WTC11 (cell line): ENCODE measurements at regions not wholly inside any gene's neighbourhood (a gene's known extent, or its start where the extent isn't known, plus 50 kb on each side); places are given as distances from the start of the nearest gene placed in this dataset.

ENCODE experiments used
- ATAC-seq: fragments of 200-7000 bp; cut with Tn5 transposase; 2 replicates; pipeline ENCODE4 v1.10.0; 2021; ENCODE audit warnings: mild to moderate bottlenecking, moderate library complexity
- CTCF ChIA-PET: fragments of 300-600 bp; sonication (Branson Sonifier 250); formaldehyde crosslinking; loops from one replicate; lab custom pipeline; 2021; ENCODE audit warnings: antibody characterized with exemption; lab: Charles Lee
- POLR2A ChIA-PET: fragments of 350-600 bp; sonication (Branson Sonifier 250); formaldehyde crosslinking; loops from one replicate; lab custom pipeline; 2021; ENCODE audit warnings: antibody characterized with exemption; lab: Charles Lee
- DNase-seq: peaks from one replicate; pipeline ENCODE4 v3.0.0; 2021; ENCODE audit warnings: low spot score
- H3K27ac Mint-ChIP-seq: 2 replicates; pipeline ENCODE4 v1.8.0; 2021; ENCODE audit warnings: mixed read lengths
- H3K27me3 Mint-ChIP-seq: 2 replicates; pipeline ENCODE4 v1.8.0; 2021; ENCODE audit warnings: low read depth, mild to moderate bottlenecking, moderate library complexity, mixed read lengths
- H3K36me3 Mint-ChIP-seq: 2 replicates; pipeline ENCODE4 v1.8.0; 2021; ENCODE audit warnings: mixed read lengths
- H3K4me1 Mint-ChIP-seq: 2 replicates; pipeline ENCODE4 v1.8.0; 2022; ENCODE audit warnings: mixed read lengths
- H3K4me3 Mint-ChIP-seq: 2 replicates; pipeline ENCODE4 v1.8.0; 2021; ENCODE audit warnings: mild to moderate bottlenecking, moderate library complexity, mixed read lengths
- H3K9me3 Mint-ChIP-seq: 2 replicates; pipeline ENCODE4 v1.8.0; 2021; ENCODE audit warnings: mixed read lengths
- EMX1 ChIP-seq: fragments of 250-450 bp; sonication (Bioruptor Pico); IDR thresholded peaks from 2 replicates; pipeline ENCODE4 v1.8.0; 2021; ENCODE audit warnings: mild to moderate bottlenecking
- FOXJ3 ChIP-seq: sonication (generic); formaldehyde crosslinking; IDR thresholded peaks from 2 replicates; pipeline ENCODE4 v1.9.0; 2021; ENCODE audit warnings: missing genetic modification reagents, mild to moderate bottlenecking, borderline replicate concordance
- FOXP1 ChIP-seq: sonication (generic); formaldehyde crosslinking; IDR thresholded peaks from 2 replicates; pipeline ENCODE4 v1.8.0; 2022; ENCODE audit warnings: missing genetic modification reagents, mild to moderate bottlenecking, moderate library complexity, borderline replicate concordance
- JUN ChIP-seq: sonication (generic); formaldehyde crosslinking; IDR thresholded peaks from 2 replicates; pipeline ENCODE4 v1.8.0; 2023; ENCODE audit warnings: mild to moderate bottlenecking, missing genetic modification reagents
- KAT7 ChIP-seq: sonication (generic); formaldehyde crosslinking; IDR thresholded peaks from 2 replicates; pipeline ENCODE4 v1.8.1; 2023; ENCODE audit warnings: missing genetic modification reagents, mild to moderate bottlenecking, borderline replicate concordance
- MXD4 ChIP-seq: fragments of 250-450 bp; sonication (Bioruptor Pico); IDR thresholded peaks from 2 replicates; pipeline ENCODE4 v1.8.0; 2021; ENCODE audit warnings: mild to moderate bottlenecking, moderate library complexity, borderline replicate concordance
- NR3C1 ChIP-seq: sonication (generic); formaldehyde crosslinking; conservative IDR thresholded peaks from 2 replicates; pipeline ENCODE4 v1.8.1; 2023; ENCODE audit warnings: low read depth, mild to moderate bottlenecking, missing genetic modification reagents
- OVOL2 ChIP-seq: fragments of 250-450 bp; sonication (Bioruptor Pico); IDR thresholded peaks from 2 replicates; pipeline ENCODE4 v1.9.0; 2021; ENCODE audit warnings: mild to moderate bottlenecking, borderline replicate concordance
- RELA ChIP-seq: sonication (generic); formaldehyde crosslinking; IDR thresholded peaks from 2 replicates; pipeline ENCODE4 v1.8.1; 2022; ENCODE audit warnings: missing genetic modification reagents, mild to moderate bottlenecking, borderline replicate concordance
- ZBTB21 ChIP-seq: sonication (generic); formaldehyde crosslinking; IDR thresholded peaks from 2 replicates; pipeline ENCODE4 v1.8.1; 2023; ENCODE audit warnings: mild to moderate bottlenecking, missing genetic modification reagents, borderline replicate concordance
- ZNF396 ChIP-seq: fragments of 250-450 bp; sonication (Bioruptor Pico); IDR thresholded peaks from 2 replicates; pipeline ENCODE4 v1.8.0; 2021; ENCODE audit warnings: mild to moderate bottlenecking, moderate library complexity, borderline replicate concordance
- TF ChIP-seq, protein P1 (sequence below): sonication (generic); formaldehyde crosslinking; IDR thresholded peaks from 2 replicates; pipeline ENCODE4 v1.8.0; 2022; ENCODE audit warnings: mild to moderate bottlenecking, missing genetic modification reagents
- TF ChIP-seq, protein P2 (sequence below): fragments of 250-450 bp; sonication (Bioruptor Pico); IDR thresholded peaks from 2 replicates; pipeline ENCODE4 v2.1.2; 2022; ENCODE audit warnings: mild to moderate bottlenecking, moderate library complexity
- TF ChIP-seq, protein P3 (sequence below): sonication (generic); formaldehyde crosslinking; IDR thresholded peaks from 2 replicates; pipeline ENCODE4 v1.8.0; 2022; ENCODE audit warnings: mild to moderate bottlenecking, missing genetic modification reagents
- TF ChIP-seq, protein P4 (sequence below): sonication (generic); formaldehyde crosslinking; IDR thresholded peaks from 2 replicates; pipeline ENCODE4 v1.8.1; 2023; ENCODE audit warnings: mild to moderate bottlenecking, moderate library complexity, missing genetic modification reagents
- TF ChIP-seq, protein P5 (sequence below): sonication (generic); formaldehyde crosslinking; IDR thresholded peaks from 2 replicates; pipeline ENCODE4 v1.8.1; 2022; ENCODE audit warnings: low read depth, missing genetic modification reagents, borderline replicate concordance
- TF ChIP-seq, protein P6 (sequence below): sonication (generic); formaldehyde crosslinking; conservative IDR thresholded peaks from 2 replicates; pipeline ENCODE4 v1.8.1; 2022; ENCODE audit warnings: mild to moderate bottlenecking, missing genetic modification reagents
- TF ChIP-seq, protein P7 (sequence below): sonication (generic); formaldehyde crosslinking; IDR thresholded peaks from 2 replicates; pipeline ENCODE4 v1.8.0; 2023; ENCODE audit warnings: missing genetic modification reagents
- TF ChIP-seq, protein P8 (sequence below): sonication (generic); formaldehyde crosslinking; conservative IDR thresholded peaks from 2 replicates; pipeline ENCODE4 v1.8.1; 2023; ENCODE audit warnings: mild to moderate bottlenecking, low read depth, missing genetic modification reagents, moderate library complexity
- TF ChIP-seq, protein P9 (sequence below): fragments of 250-450 bp; sonication (Bioruptor Pico); IDR thresholded peaks from 2 replicates; pipeline ENCODE4 v1.9.0; 2021; ENCODE audit warnings: mild to moderate bottlenecking

DNA sequence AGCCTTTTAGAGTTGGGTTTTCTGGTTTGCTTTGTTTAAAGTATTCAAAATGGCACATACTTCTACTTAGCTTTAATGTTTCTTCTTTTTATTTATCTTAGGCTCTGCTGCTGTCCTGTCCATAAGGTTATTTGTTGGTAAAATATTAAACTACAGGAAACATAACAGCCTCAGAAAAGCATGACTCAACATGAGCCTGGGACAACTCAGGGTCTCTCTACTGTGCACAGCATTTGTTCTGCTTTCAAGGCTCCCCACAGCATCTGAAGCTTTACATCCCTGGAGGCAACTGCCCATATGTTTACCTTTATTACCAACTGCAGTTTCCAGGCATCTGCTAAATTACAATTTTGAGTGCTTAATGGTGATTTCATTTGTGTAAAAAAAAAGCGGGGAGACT, 954.2 kb upstream of the FBXO33 start:
- H3K27me3 Mint-ChIP-seq, result no peaks in the 10 kb centered on the region
- TF ChIP-seq, protein P1, sequence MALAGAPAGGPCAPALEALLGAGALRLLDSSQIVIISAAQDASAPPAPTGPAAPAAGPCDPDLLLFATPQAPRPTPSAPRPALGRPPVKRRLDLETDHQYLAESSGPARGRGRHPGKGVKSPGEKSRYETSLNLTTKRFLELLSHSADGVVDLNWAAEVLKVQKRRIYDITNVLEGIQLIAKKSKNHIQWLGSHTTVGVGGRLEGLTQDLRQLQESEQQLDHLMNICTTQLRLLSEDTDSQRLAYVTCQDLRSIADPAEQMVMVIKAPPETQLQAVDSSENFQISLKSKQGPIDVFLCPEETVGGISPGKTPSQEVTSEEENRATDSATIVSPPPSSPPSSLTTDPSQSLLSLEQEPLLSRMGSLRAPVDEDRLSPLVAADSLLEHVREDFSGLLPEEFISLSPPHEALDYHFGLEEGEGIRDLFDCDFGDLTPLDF (CRISPR knock-in tag), result no peak
- TF ChIP-seq OVOL2 (CRISPR knock-in tag), result no peak
- TF ChIP-seq, protein P2, sequence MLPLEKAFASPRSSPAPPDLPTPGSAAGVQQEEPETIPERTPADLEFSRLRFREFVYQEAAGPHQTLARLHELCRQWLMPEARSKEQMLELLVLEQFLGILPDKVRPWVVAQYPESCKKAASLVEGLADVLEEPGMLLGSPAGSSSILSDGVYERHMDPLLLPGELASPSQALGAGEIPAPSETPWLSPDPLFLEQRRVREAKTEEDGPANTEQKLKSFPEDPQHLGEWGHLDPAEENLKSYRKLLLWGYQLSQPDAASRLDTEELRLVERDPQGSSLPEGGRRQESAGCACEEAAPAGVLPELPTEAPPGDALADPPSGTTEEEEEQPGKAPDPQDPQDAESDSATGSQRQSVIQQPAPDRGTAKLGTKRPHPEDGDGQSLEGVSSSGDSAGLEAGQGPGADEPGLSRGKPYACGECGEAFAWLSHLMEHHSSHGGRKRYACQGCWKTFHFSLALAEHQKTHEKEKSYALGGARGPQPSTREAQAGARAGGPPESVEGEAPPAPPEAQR (CRISPR knock-in tag), result no peak
- TF ChIP-seq, protein P3, sequence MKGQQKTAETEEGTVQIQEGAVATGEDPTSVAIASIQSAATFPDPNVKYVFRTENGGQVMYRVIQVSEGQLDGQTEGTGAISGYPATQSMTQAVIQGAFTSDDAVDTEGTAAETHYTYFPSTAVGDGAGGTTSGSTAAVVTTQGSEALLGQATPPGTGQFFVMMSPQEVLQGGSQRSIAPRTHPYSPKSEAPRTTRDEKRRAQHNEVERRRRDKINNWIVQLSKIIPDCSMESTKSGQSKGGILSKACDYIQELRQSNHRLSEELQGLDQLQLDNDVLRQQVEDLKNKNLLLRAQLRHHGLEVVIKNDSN (CRISPR knock-in tag), result no peak
- TF ChIP-seq FOXP1, result no peak
- no peak for TF ChIP-seq RELA (CRISPR knock-in tag)
- TF ChIP-seq, protein P4, sequence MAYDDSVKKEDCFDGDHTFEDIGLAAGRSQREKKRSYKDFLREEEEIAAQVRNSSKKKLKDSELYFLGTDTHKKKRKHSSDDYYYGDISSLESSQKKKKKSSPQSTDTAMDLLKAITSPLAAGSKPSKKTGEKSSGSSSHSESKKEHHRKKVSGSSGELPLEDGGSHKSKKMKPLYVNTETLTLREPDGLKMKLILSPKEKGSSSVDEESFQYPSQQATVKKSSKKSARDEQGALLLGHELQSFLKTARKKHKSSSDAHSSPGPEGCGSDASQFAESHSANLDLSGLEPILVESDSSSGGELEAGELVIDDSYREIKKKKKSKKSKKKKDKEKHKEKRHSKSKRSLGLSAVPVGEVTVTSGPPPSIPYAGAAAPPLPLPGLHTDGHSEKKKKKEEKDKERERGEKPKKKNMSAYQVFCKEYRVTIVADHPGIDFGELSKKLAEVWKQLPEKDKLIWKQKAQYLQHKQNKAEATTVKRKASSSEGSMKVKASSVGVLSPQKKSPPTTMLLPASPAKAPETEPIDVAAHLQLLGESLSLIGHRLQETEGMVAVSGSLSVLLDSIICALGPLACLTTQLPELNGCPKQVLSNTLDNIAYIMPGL (CRISPR knock-in tag), result no peak
- TF ChIP-seq, protein P5, sequence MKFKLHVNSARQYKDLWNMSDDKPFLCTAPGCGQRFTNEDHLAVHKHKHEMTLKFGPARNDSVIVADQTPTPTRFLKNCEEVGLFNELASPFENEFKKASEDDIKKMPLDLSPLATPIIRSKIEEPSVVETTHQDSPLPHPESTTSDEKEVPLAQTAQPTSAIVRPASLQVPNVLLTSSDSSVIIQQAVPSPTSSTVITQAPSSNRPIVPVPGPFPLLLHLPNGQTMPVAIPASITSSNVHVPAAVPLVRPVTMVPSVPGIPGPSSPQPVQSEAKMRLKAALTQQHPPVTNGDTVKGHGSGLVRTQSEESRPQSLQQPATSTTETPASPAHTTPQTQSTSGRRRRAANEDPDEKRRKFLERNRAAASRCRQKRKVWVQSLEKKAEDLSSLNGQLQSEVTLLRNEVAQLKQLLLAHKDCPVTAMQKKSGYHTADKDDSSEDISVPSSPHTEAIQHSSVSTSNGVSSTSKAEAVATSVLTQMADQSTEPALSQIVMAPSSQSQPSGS (CRISPR knock-in tag), result no peak
- no peak for TF ChIP-seq ZNF396
- TF ChIP-seq, protein P6, sequence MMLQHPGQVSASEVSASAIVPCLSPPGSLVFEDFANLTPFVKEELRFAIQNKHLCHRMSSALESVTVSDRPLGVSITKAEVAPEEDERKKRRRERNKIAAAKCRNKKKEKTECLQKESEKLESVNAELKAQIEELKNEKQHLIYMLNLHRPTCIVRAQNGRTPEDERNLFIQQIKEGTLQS, result no peak
- no peak for TF ChIP-seq ZBTB21 (CRISPR knock-in tag)
- TF ChIP-seq, protein P7, sequence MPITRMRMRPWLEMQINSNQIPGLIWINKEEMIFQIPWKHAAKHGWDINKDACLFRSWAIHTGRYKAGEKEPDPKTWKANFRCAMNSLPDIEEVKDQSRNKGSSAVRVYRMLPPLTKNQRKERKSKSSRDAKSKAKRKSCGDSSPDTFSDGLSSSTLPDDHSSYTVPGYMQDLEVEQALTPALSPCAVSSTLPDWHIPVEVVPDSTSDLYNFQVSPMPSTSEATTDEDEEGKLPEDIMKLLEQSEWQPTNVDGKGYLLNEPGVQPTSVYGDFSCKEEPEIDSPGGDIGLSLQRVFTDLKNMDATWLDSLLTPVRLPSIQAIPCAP (CRISPR knock-in tag), result no peak
- TF ChIP-seq, protein P8, sequence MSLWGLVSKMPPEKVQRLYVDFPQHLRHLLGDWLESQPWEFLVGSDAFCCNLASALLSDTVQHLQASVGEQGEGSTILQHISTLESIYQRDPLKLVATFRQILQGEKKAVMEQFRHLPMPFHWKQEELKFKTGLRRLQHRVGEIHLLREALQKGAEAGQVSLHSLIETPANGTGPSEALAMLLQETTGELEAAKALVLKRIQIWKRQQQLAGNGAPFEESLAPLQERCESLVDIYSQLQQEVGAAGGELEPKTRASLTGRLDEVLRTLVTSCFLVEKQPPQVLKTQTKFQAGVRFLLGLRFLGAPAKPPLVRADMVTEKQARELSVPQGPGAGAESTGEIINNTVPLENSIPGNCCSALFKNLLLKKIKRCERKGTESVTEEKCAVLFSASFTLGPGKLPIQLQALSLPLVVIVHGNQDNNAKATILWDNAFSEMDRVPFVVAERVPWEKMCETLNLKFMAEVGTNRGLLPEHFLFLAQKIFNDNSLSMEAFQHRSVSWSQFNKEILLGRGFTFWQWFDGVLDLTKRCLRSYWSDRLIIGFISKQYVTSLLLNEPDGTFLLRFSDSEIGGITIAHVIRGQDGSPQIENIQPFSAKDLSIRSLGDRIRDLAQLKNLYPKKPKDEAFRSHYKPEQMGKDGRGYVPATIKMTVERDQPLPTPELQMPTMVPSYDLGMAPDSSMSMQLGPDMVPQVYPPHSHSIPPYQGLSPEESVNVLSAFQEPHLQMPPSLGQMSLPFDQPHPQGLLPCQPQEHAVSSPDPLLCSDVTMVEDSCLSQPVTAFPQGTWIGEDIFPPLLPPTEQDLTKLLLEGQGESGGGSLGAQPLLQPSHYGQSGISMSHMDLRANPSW (CRISPR knock-in tag), result no peak
- no peak for TF ChIP-seq MXD4 (CRISPR knock-in tag)
- TF ChIP-seq, all 79 proteins: peak for 0
- ChIA-PET CTCF (interaction anchor here (0.7 kb wide), 1 partner anchor 31 kb away, joined by 3 read pairs; no protein-coding TSS in a partner anchor), POLR2A (no interaction called here)
- Mint-ChIP-seq H3K4me1 (peaks cover 2% of the 10 kb centered on the region; the same call in 1 of the 2 replicates), H3K9me3 (no peaks in the 10 kb centered on the region), H3K36me3 (no peaks in the 10 kb centered on the region), H3K27ac (no peak overlapping the region), H3K4me3 (no peak overlapping the region)
- DNase-seq (no peak), ATAC-seq (no peak)

DNA sequence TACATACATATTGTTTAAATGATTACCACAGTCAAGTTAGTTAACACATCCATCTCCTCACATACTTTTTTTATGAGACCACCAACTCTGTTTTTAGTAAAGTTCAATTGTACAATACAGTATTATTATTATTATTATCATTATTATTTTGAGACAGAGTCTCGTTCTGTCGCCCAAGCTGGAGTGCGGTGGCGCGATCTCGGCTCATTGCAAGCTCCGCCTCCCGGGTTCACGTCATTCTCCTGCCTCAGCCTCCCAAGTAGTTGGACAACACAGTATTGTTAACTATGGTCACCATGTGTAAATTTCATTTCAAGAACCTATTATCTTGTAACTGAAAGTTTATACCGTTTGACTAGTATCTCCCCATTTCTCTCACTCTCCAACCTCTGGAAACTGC, 942.0 kb upstream of the FBXO33 start:
- no peaks in the 10 kb centered on the region for H3K36me3 Mint-ChIP-seq
- no peak for TF ChIP-seq KAT7 (CRISPR knock-in tag)
- no peak for TF ChIP-seq FOXJ3 (CRISPR knock-in tag)
- TF ChIP-seq, protein P9, sequence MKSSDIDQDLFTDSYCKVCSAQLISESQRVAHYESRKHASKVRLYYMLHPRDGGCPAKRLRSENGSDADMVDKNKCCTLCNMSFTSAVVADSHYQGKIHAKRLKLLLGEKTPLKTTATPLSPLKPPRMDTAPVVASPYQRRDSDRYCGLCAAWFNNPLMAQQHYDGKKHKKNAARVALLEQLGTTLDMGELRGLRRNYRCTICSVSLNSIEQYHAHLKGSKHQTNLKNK, result no peak
- no peak for TF ChIP-seq MXD4 (CRISPR knock-in tag)
- TF ChIP-seq NR3C1, result no peak
- TF ChIP-seq EMX1, result no peak
- TF ChIP-seq JUN (CRISPR knock-in tag), result no peak
- ChIA-PET POLR2A (no interaction called here), CTCF (no interaction called here)
- no peak overlapping the region for H3K4me3 Mint-ChIP-seq
- no peak overlapping the region for H3K27ac Mint-ChIP-seq
- H3K27me3 Mint-ChIP-seq, result no peaks in the 10 kb centered on the region; the same call in 1 of the 2 replicates
- DNase-seq, result no peak
- peaks cover 8% of the 10 kb centered on the region for H3K4me1 Mint-ChIP-seq
- ATAC-seq, result no peak
- peaks cover 3% of the 10 kb centered on the region; the same call in 1 of the 2 replicates for H3K9me3 Mint-ChIP-seq
